HepG2 (cell line): ENCODE measurements at regions not wholly inside any gene's neighbourhood (a gene's known extent, or its start where the extent isn't known, plus 50 kb on each side); places are given as distances from the start of the nearest gene placed in this dataset.

Experiments used
- CHD2 ChIP-seq: IDR thresholded peaks from 2 replicates; pipeline ENCODE4 v1.6.1; 2011; ENCODE audit warnings: low read depth, low read length, improper control_type of control experiment
- DNMT1 ChIP-seq: sonication (generic); formaldehyde crosslinking; IDR thresholded peaks from 2 replicates; pipeline ENCODE4 v1.5.1; 2020; ENCODE audit warnings: mild to moderate bottlenecking, missing genetic modification reagents
- FOSL2 ChIP-seq: sonication (generic); formaldehyde crosslinking; IDR thresholded peaks from 2 replicates; pipeline ENCODE4 v1.4.0; 2020; ENCODE audit warnings: missing genetic modification reagents
- SIN3A ChIP-seq: IDR thresholded peaks from 2 replicates; pipeline ENCODE4 v1.6.1; 2011; ENCODE audit warnings: low read depth, mild to moderate bottlenecking, control low read depth, low read length, borderline replicate concordance
- ZNF12 ChIP-seq: sonication (generic); formaldehyde crosslinking; IDR thresholded peaks from 2 replicates; pipeline ENCODE4 v1.5.0; 2020; ENCODE audit warnings: missing genetic modification reagents
- ZNF292 ChIP-seq: sonication (generic); formaldehyde crosslinking; IDR thresholded peaks from 2 replicates; pipeline ENCODE4 v1.8.1; 2022; ENCODE audit warnings: mild to moderate bottlenecking, low read depth, missing genetic modification reagents, borderline replicate concordance
- ZNF317 ChIP-seq: sonication (generic); formaldehyde crosslinking; IDR thresholded peaks from 2 replicates; pipeline ENCODE4 v1.5.0; 2020; ENCODE audit warnings: mild to moderate bottlenecking, missing genetic modification reagents
- ZNF782 ChIP-seq: sonication (generic); formaldehyde crosslinking; IDR thresholded peaks from 2 replicates; pipeline ENCODE4 v1.4.0; 2020; ENCODE audit warnings: missing genetic modification reagents, mild to moderate bottlenecking, borderline replicate concordance
- TF ChIP-seq, protein P1 (sequence below): sonication (generic); formaldehyde crosslinking; IDR thresholded peaks from 2 replicates; pipeline ENCODE4 v1.4.0; 2020; ENCODE audit warnings: missing genetic modification reagents, mild to moderate bottlenecking, borderline replicate concordance
- TF ChIP-seq, protein P2 (sequence below): IDR thresholded peaks from 2 replicates; pipeline ENCODE4 v1.4.0; 2020; ENCODE audit warnings: mild to moderate bottlenecking, missing genetic modification reagents

DNA sequence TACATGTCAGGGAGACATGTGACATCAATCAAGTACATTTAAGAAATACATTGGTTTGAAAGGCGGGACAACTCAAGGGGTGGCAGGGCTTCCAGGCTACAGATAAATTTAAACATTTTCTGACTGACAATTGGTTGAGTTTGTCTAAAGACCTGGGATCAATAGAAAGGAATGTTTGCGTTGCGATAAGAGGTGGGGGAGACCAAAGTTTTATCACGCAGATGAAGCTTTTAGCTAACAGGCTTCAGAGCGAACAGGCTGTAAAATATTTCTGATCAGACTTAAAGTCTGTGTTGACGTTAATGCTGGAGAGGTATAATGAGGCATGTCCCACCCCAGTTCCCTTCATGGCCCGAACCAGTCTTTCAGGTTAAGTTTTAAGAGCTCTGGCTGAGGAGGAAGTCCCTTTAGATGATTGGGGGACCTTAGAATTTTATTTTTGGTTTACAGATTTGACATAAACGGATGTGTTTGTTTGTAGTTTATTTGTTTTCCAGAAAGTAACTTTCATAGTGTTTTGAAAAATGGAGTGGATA is 346.7 kb upstream of the RASGEF1B start:
- TF ChIP-seq FOSL2 (CRISPR knock-in tag) (no peak), ZNF292 (CRISPR knock-in tag) (no peak), ZNF782 (no peak), ZNF12 (CRISPR knock-in tag) (no peak), SIN3A (no peak), DNMT1 (CRISPR knock-in tag) (no peak), CHD2 (no peak), ZNF317 (CRISPR knock-in tag) (no peak)
- TF ChIP-seq, protein P1, sequence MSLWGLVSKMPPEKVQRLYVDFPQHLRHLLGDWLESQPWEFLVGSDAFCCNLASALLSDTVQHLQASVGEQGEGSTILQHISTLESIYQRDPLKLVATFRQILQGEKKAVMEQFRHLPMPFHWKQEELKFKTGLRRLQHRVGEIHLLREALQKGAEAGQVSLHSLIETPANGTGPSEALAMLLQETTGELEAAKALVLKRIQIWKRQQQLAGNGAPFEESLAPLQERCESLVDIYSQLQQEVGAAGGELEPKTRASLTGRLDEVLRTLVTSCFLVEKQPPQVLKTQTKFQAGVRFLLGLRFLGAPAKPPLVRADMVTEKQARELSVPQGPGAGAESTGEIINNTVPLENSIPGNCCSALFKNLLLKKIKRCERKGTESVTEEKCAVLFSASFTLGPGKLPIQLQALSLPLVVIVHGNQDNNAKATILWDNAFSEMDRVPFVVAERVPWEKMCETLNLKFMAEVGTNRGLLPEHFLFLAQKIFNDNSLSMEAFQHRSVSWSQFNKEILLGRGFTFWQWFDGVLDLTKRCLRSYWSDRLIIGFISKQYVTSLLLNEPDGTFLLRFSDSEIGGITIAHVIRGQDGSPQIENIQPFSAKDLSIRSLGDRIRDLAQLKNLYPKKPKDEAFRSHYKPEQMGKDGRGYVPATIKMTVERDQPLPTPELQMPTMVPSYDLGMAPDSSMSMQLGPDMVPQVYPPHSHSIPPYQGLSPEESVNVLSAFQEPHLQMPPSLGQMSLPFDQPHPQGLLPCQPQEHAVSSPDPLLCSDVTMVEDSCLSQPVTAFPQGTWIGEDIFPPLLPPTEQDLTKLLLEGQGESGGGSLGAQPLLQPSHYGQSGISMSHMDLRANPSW (CRISPR knock-in tag): no peak
- TF ChIP-seq, protein P2, sequence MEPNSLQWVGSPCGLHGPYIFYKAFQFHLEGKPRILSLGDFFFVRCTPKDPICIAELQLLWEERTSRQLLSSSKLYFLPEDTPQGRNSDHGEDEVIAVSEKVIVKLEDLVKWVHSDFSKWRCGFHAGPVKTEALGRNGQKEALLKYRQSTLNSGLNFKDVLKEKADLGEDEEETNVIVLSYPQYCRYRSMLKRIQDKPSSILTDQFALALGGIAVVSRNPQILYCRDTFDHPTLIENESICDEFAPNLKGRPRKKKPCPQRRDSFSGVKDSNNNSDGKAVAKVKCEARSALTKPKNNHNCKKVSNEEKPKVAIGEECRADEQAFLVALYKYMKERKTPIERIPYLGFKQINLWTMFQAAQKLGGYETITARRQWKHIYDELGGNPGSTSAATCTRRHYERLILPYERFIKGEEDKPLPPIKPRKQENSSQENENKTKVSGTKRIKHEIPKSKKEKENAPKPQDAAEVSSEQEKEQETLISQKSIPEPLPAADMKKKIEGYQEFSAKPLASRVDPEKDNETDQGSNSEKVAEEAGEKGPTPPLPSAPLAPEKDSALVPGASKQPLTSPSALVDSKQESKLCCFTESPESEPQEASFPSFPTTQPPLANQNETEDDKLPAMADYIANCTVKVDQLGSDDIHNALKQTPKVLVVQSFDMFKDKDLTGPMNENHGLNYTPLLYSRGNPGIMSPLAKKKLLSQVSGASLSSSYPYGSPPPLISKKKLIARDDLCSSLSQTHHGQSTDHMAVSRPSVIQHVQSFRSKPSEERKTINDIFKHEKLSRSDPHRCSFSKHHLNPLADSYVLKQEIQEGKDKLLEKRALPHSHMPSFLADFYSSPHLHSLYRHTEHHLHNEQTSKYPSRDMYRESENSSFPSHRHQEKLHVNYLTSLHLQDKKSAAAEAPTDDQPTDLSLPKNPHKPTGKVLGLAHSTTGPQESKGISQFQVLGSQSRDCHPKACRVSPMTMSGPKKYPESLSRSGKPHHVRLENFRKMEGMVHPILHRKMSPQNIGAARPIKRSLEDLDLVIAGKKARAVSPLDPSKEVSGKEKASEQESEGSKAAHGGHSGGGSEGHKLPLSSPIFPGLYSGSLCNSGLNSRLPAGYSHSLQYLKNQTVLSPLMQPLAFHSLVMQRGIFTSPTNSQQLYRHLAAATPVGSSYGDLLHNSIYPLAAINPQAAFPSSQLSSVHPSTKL: no peak
